ENCODE measurements at regions not wholly inside any gene's neighbourhood (a gene's known extent, or its start where the extent isn't known, plus 50 kb on each side); places are given as distances from the start of the nearest gene placed in this dataset.

DNA sequence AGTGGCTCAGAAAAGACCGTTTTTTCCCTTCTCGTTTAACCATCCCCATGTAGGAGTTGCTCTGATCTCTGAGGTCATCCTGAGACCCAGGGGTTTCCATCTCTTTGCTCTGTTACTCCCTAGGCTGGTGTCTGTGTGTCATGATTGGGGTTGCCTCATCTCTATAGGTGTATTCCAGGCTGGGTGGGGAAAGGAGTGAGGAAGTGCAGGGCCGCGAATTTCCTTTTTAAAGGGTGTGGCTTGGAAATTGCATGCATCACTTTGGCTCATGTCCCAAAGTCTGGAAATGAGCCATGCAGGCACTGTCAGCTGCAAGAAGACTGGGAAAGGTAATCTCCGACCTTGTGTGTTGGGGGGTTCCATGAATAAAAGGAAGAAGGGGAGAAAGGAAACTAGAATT is 201.9 kb downstream of the AACS start:
- DNase-seq (ENCODE audit: low read depth in 2 of 3, low spot score in 2 of 3), result no peak

DNA sequence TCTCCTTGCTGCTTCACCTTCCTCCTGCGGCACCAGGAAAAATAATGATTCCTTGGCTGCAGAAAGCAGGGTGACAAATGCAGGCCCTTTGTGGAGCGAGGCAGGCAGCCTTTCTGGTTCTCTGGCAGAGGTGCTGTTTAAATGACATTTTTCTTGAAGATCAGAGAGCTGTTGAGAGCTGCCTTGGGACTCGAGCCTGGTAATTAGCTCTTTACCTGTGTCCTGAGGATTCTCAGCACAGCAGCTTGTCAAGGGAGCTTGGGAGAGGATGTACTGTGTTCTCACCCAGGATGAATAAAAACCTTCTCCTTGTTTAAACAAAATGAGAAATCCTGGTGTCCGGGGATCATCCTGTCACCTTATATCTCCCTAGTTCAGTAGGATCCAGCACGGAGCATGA is 204.0 kb downstream of the AACS start:
- DNase-seq (ENCODE audit: low read depth in 2 of 3, low spot score in 2 of 3), result no peak

GRCh38 chr12:125271892-125272291 is 206.7 kb downstream of the AACS start:
- DNase-seq (ENCODE audit: low read depth in 2 of 3, low spot score in 2 of 3), result no peak

GRCh38 chr12:125272383-125272933 is 207.2 kb downstream of the AACS start:
- no peak for DNase-seq (ENCODE audit: low read depth in 2 of 3, low spot score in 2 of 3)

- DNase-seq (ENCODE audit: low read depth in 2 of 3, low spot score in 2 of 3), result no peak
Observed at GRCh38 chr12:125276567-125276966, 211.3 kb downstream of the AACS start.

GRCh38 chr12:125280482-125281377 is 215.5 kb downstream of the AACS start:
- no peak for DNase-seq (ENCODE audit: low read depth in 2 of 3, low spot score in 2 of 3)

- DNase-seq (ENCODE audit: low read depth in 2 of 3, low spot score in 2 of 3), result no peak
Observed at GRCh38 chr12:125282921-125283320, 217.7 kb downstream of the AACS start.

- DNase-seq (ENCODE audit: low read depth in 2 of 3, low spot score in 2 of 3), result no peak
Observed at GRCh38 chr12:125283521-125283920, 218.3 kb downstream of the AACS start.

GRCh38 chr12:125284087-125284486 is 218.9 kb downstream of the AACS start:
- no peak for DNase-seq (ENCODE audit: low read depth in 2 of 3, low spot score in 2 of 3)

GRCh38 chr12:125284945-125285685 is 219.9 kb downstream of the AACS start:
- DNase-seq (ENCODE audit: low read depth in 2 of 3, low spot score in 2 of 3), result no peak

DNA sequence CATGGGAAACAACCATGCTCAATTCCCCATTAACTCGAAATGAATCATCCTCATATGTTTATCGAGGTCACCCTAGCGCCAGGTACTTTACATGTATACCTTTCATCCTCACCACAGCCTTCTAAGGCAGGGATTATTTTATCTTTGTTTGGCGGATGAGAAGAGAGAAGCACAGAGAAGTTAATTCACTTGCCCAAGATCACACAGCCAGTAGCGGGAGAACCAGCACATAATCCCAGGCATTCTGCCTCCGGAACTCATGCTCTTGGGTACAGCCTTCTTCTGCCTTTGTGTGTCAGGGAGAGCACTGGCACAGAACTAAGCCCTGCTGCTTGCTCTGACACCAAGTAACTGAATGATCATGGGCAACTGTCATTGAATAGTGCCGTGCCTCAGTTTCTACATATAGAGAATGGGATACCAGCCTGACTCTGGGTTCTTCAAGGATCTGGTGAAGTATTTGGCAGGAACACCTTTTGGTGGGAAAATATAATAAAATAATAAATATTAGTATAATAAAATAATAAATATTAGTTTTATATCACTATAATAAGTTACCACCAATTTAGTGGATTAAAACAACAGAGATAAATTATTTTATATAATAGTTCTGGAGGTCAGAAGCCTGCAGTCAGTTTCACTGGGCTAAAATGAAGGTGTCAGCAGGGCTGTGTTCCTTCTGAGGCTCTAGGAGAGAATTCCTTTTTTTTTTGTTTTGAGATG is 220.9 kb downstream of the AACS start:
- DNase-seq (ENCODE audit: low read depth in 2 of 3, low spot score in 2 of 3), result no peak

GRCh38 chr12:125287155-125287847 is 222.1 kb downstream of the AACS start:
- DNase-seq (ENCODE audit: low read depth in 2 of 3, low spot score in 2 of 3), result no peak

DNA sequence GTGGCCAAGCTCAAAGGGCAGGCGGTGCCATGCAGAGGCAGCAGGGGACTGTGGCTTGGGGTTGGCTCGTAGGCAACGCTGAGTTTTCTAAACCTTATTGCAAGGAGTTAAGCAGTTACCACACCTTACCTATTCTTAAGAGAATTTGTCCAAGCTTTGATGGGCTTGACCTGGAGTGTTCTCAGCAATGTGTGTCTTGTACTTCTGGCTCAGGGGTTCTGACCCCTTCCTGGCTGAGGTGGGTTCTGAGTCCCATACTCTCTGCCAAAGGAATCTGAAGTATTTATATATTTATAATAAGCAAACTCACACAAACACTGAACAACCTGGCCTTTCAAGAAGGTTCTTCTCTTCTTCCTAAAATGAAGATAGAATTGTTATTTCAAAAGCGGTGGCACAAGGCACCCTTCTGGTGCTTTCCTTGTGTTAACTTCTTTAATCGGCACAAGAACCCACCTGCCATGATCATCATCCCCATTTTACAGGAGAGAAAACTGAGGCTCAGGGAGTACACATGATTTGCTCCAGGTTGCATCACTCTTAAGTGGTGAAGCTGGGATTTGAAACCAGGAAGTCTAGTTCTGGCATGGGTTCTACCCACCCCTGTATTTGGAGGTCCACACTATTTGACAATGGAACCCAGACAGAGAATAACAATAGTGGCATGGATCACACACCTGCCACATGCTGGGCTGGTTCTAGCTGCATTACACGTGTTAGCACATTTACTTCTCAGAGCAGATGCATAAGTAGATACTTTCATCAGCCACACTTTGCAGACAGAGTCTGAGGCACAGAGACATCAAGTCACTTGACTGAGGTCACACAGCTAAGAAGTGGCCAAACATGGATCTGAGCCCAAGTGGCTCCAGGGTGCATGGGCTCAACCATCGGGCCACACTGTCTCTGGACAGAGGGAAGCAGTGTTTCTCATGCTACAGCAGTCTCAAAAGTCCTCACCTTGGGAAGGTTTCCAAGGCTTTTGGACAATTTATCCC is 224.0 kb downstream of the AACS start:
- no peak for DNase-seq (ENCODE audit: low read depth in 2 of 3, low spot score in 2 of 3)

DNA sequence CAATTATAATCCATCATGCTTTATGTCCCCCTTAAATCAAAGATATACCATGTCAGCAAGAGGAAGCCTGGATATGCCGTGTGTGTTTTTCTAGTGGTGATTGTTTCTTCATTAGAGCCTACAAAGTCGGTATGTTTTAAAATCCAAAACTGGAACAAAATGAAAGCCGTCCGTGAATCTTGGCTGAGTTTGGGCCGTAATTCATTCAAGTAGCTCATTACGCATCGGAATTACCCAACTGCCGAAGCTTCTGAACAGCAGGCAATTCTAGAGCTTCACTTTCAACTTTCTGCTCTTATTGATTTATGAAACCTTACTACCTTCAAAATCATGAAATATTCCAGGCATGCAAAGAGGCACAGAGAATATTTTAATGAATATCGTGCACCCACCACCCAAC is 224.7 kb downstream of the AACS start:
- DNase-seq (ENCODE audit: low read depth in 2 of 3, low spot score in 2 of 3), result no peak

DNA sequence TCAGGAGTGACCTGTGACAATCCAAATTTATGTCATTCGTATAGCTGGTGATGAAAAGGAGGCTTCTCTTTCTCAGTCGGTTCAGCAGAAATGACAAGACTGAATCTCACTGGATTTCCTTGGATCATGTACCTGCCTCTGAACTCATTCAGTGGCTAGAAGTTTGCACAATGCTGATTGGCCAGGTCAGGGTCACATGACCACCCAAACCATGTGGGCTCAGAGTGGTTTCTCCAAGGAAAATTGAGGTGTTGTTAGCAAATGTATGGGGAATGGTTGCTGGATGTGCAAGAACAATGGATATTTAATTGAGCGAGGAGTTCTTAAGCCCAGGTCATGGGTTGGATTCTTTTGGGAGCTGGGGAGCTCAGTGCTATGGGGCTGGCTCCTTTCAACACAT is 227.5 kb downstream of the AACS start:
- no peak for DNase-seq (ENCODE audit: low read depth in 2 of 3, low spot score in 2 of 3)

DNA sequence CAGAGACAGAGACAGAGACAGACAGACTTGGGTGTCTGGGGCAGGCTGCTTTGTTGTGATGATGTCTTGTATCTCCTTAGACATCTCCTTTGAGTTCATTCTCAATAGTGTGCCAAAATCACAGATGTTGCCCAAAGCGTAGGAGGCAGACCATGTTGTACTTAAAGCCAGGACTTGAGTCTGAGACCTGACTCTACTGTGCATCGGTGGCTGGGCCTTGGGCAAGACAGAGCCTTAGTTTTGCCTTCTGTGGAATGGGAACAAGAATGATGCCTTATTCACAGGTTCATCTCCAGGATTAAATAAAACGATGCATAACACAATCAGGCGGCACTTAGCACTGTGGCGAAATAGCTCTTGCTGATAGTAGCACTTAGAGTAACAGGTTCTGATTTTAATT is 230.3 kb downstream of the AACS start:
- no peak for DNase-seq (ENCODE audit: low read depth in 2 of 3, low spot score in 2 of 3)

DNA sequence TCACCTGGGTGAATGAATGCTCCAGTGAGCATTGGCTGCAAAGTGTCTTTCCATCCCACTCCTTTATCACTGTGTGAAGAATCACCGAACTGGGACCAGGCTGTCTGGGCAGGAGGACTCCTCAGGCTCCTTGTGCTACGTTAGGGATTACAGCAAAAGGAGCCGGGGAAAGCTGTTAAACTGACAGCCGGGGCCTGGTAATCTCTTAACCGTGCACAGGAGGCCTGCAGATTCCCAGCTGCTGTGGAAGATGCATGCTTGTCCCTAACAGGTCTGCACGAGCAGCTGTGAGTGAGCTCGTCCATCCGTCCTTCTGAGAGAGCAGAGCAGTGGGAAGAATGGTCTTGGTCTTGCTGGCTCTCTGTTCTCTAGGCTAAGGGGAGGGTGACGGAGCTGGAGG is 231.5 kb downstream of the AACS start:
- no peak for DNase-seq (ENCODE audit: low read depth in 2 of 3, low spot score in 2 of 3)

DNA sequence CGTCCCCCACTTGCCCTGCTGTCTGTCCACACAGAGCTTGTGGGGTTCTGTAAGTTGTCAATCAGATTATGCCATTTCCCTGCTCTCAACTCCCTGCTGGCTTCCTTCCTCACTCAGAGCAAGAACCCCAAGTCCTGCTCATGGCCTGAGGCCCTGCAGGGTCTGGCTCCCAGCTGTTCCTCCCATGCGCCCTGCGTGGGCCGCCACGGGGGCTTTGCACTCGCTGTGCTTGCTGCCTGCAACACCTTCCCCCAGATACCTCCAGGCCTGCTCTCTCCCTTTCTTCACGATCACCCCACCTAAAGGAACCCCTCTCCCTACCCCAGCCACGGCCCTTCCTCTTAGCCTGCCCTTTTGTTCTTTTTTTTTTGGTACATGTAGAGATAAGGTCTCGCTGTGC is 234.6 kb downstream of the AACS start:
- DNase-seq (ENCODE audit: low read depth in 2 of 3, low spot score in 2 of 3), result no peak

DNA sequence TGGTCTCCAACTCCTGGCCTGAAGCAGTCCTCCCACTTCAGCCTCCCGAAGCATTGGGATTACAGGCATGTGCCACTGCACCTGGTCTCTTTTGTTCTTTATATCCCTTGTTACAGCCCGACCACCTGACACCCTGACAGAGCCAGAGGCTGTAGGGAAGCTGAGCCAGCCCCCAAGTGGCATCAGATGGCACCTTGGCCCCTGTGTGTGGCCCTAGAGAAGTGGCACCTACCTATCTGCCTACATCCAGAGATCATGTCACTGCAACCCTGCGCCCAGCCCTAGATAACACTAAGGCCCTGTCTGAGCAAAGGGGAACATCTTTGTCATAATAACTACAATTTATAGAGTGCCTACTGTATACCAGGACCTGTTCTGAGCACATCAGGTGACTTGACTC is 235.0 kb downstream of the AACS start:
- no peak for DNase-seq (ENCODE audit: low read depth in 2 of 3, low spot score in 2 of 3)

DNA sequence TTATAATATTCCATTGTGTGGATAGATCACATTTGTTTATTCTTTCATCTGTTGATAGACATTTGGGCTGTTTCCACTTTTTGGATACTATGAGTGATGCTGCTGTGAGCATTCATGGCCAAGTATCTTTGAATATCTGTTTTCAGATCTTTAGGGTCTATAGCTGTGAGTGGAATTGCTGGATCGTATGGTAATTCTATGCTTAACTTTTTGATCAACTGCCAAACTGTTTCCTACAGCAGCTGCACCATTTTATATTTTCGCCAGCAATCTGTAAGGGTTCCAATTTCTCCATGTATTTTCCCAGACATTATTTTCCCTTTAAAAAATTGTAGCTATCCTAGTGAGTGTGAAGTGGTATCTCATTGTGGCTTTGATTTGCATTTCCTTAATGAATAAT is 238.1 kb downstream of the AACS start:
- DNase-seq (ENCODE audit: low read depth in 2 of 3, low spot score in 2 of 3), result no peak

Measured in activated CD8-positive, alpha-beta memory T cell treated with anti-CD3 and anti-CD28 coated beads for 48 hours (primary cell).